Natural killer cell (primary cell): ENCODE measurements at regions not wholly inside any gene's neighbourhood (a gene's known extent, or its start where the extent isn't known, plus 50 kb on each side); places are given as distances from the start of the nearest gene placed in this dataset.
"Not testable (repeated sequence)": the region's sequence is repeated elsewhere in the genome, so short reads cannot be mapped to it uniquely, and the experiment has no call there.

Experiments
- ATAC-seq, 3 donors: fragments of 150-1000 bp in 2 of 3; fragments of 200-7000 bp in 1 of 3; cut with Tn5 transposase; 1 replicate in 1 of 3; 2 replicates in 2 of 3; pipeline ENCODE4 v1.10.0; 2021; ENCODE audit warnings: mild to moderate bottlenecking in 2 of 3, moderate library complexity in 2 of 3
- DNase-seq, 2 donors: peaks; one replicate each; pipeline versions ENCODE4 v3.0.0 to v3.0.0-alpha.2; 2013 to 2021; ENCODE audit warnings: mixed read lengths in 1 of 2
- H3K27ac ChIP-seq: one replicate; pipeline ENCODE4 v1.5.1; 2013; ENCODE audit warnings: mild to moderate bottlenecking, low read length
- H3K27me3 ChIP-seq: one replicate; pipeline ENCODE4 v1.6.1; 2013; ENCODE audit warnings: low read length; ENCODE audit not compliant: control insufficient read depth, insufficient read depth
- H3K36me3 ChIP-seq: one replicate; pipeline ENCODE4 v1.6.1; 2013; ENCODE audit warnings: low read length; ENCODE audit not compliant: control insufficient read depth, insufficient read depth
- H3K4me1 ChIP-seq: one replicate; pipeline ENCODE4 v1.6.1; 2013; ENCODE audit warnings: low read length; ENCODE audit not compliant: control insufficient read depth, insufficient read depth
- H3K4me3 ChIP-seq: one replicate; pipeline ENCODE4 v1.5.1; 2013; ENCODE audit warnings: low read length
- H3K9me3 ChIP-seq: one replicate; pipeline ENCODE4 v1.6.1; 2013; ENCODE audit warnings: low read length; ENCODE audit not compliant: control insufficient read depth, insufficient read depth
- H3K27ac Mint-ChIP-seq, 2 donors: one replicate each; pipeline ENCODE4 v1.8.0; 2022; ENCODE audit warnings: mild to moderate bottlenecking in 2 of 2, mixed read lengths in 2 of 2, moderate library complexity in 1 of 2
- H3K27me3 Mint-ChIP-seq, 2 donors: one replicate each; pipeline ENCODE4 v1.8.0; 2022; ENCODE audit warnings: low read depth in 2 of 2, mixed read lengths in 2 of 2
- H3K36me3 Mint-ChIP-seq: one replicate; pipeline ENCODE4 v1.8.0; 2022; ENCODE audit warnings: mixed read lengths
- H3K4me1 Mint-ChIP-seq, 2 donors: one replicate each; pipeline ENCODE4 v1.8.0; 2022; ENCODE audit warnings: mixed read lengths in 2 of 2
- H3K4me3 Mint-ChIP-seq: one replicate; pipeline ENCODE4 v1.8.0; 2022; ENCODE audit warnings: mild to moderate bottlenecking, moderate library complexity, mixed read lengths
- H3K9me3 Mint-ChIP-seq, 2 donors: one replicate each; pipeline ENCODE4 v1.8.0; 2022; ENCODE audit warnings: mixed read lengths in 2 of 2
- CTCF ChIP-seq: fragments of 200-600 bp; IDR thresholded peaks from one replicate; pipeline ENCODE4 v1.8.0; 2022; ENCODE audit warnings: antibody characterized with exemption
- WGBS: methylation state at CpG from one replicate; pipeline ENCODE4 v1.1.7; 2013; ENCODE audit warnings: missing lambda C conversion rate; ENCODE audit not compliant: insufficient coverage; 5-methylcytosine and 5-hydroxymethylcytosine counted together
- intact Hi-C: fragments of 100-400 bp; cut with micrococcal nuclease; formaldehyde crosslinking; loops from one replicate; pipeline ENCODE4 v1.14.2; 2022

- intact Hi-C loops: no loop called here
Measured at GRCh38 chr3:161939918-161940620, 443.5 kb downstream of the OTOL1 start.

GRCh38 chr3:161940621-161940965, 444.0 kb downstream of the OTOL1 start:
- Mint-ChIP-seq H3K4me1 (no peaks in the 10 kb centered on the region), H3K27ac (no peak overlapping the region), H3K9me3 (peaks cover 12 to 19% of the 10 kb centered on the region in 2 donors), H3K4me3 (no peak overlapping the region), H3K36me3 (no peaks in the 10 kb centered on the region), H3K27me3 (no peaks in the 10 kb centered on the region)
- Histone ChIP-seq H3K4me3 (no peak overlapping the region), H3K36me3 (no peaks in the 10 kb centered on the region), H3K4me1 (no peaks in the 10 kb centered on the region), H3K27ac (no peak overlapping the region), H3K9me3 (no peaks in the 10 kb centered on the region), H3K27me3 (no peaks in the 10 kb centered on the region)
- ATAC-seq (no peak), DNase-seq (no peak)
- 74% methylated on average over 3 of the region's 4 CpGs for WGBS
- TF ChIP-seq CTCF: no peak
- intact Hi-C loops: no loop called here

More at GRCh38 chr3:161939918-161940620, 443.5 kb downstream of the OTOL1 start:
- H3K27me3 ChIP-seq: no peaks in the 10 kb centered on the region
- Mint-ChIP-seq H3K4me3 (no peak overlapping the region), H3K4me1 (no peaks in the 10 kb centered on the region), H3K27ac (no peak overlapping the region), H3K27me3 (no peaks in the 10 kb centered on the region), H3K36me3 (no peaks in the 10 kb centered on the region), H3K9me3 (peaks cover 11 to 15% of the 10 kb centered on the region in 2 donors)
- no peaks in the 10 kb centered on the region for H3K9me3 ChIP-seq
- no peak overlapping the region for H3K4me3 ChIP-seq
- DNase-seq: no peak
- 30% methylated on average over 4 of the region's 4 CpGs for WGBS
- no peaks in the 10 kb centered on the region for H3K36me3 ChIP-seq
- H3K27ac ChIP-seq: no peak overlapping the region
- ATAC-seq: no peak
- no peak for TF ChIP-seq CTCF
- no peaks in the 10 kb centered on the region for H3K4me1 ChIP-seq

GRCh38 chr3:161941891-161942290, 445.3 kb downstream of the OTOL1 start:
- WGBS: no CpG with 5 or more reads among the region's 1 CpG
- no peak for DNase-seq
- H3K9me3 Mint-ChIP-seq: peaks cover 9 to 17% of the 10 kb centered on the region in 2 donors
- no peaks in the 10 kb centered on the region for H3K27me3 Mint-ChIP-seq
- TF ChIP-seq CTCF: no peak
- Histone ChIP-seq H3K4me1 (no peaks in the 10 kb centered on the region), H3K9me3 (no peaks in the 10 kb centered on the region), H3K27ac (no peak overlapping the region), H3K27me3 (no peaks in the 10 kb centered on the region), H3K4me3 (no peak overlapping the region), H3K36me3 (no peaks in the 10 kb centered on the region)
- ATAC-seq: no peak
- H3K4me1 Mint-ChIP-seq: no peaks in the 10 kb centered on the region
- H3K36me3 Mint-ChIP-seq: no peaks in the 10 kb centered on the region
- no peak overlapping the region for H3K27ac Mint-ChIP-seq
- no peak overlapping the region for H3K4me3 Mint-ChIP-seq
- intact Hi-C loops: no loop called here

- H3K4me1 ChIP-seq, H3K27me3 Mint-ChIP-seq, H3K36me3 ChIP-seq, H3K27ac Mint-ChIP-seq, DNase-seq, H3K36me3 Mint-ChIP-seq, H3K27me3 ChIP-seq, H3K4me3 Mint-ChIP-seq, H3K9me3 ChIP-seq, H3K4me3 ChIP-seq, intact Hi-C loops, H3K4me1 Mint-ChIP-seq, ATAC-seq, H3K27ac ChIP-seq: not testable (repeated sequence)
- H3K9me3 Mint-ChIP-seq: peaks cover 9 to 16% of the 10 kb centered on the region in 2 donors
- 87% methylated on average over 10 of the region's 12 CpGs for WGBS
Measured at GRCh38 chr3:161943801-161944345, 447.3 kb downstream of the OTOL1 start.
